ENCODE measurements at regions not wholly inside any gene's neighbourhood (a gene's known extent, or its start where the extent isn't known, plus 50 kb on each side); places are given as distances from the start of the nearest gene placed in this dataset.

- TF ChIP-seq CTCF (IDR thresholded peaks at IDR 0.05; ENCODE audit: low read length): no peak
- no peak for TF ChIP-seq EZH2 (IDR thresholded peaks at IDR 0.05; ENCODE audit: borderline replicate concordance, low read length)
These were observed 455.2 kb downstream of the PLA2G4A start for GRCh38 chr1:187283984-187284383.
